ENCODE measurements at regions not wholly inside any gene's neighbourhood (a gene's known extent, or its start where the extent isn't known, plus 50 kb on each side); places are given as distances from the start of the nearest gene placed in this dataset.
A peak's percentile ranks its signal among the peaks of the same experiment; 100 is the strongest.
"Not testable (repeated sequence)": the region's sequence is repeated elsewhere in the genome, so short reads cannot be mapped to it uniquely, and the experiment has no call there.

- no peaks in the 10 kb centered on the region for H4K20me1 ChIP-seq (ENCODE audit: insufficient read depth, low read depth, low read length)
- no peak overlapping the region for H2AFZ ChIP-seq (ENCODE audit: low read length)
- no peaks in the 10 kb centered on the region for H3K36me3 ChIP-seq (ENCODE audit: insufficient read depth, low read length)
- H3K4me2 ChIP-seq (ENCODE audit: low read depth, low read length, poor library complexity, severe bottlenecking): no peak overlapping the region
- no peak overlapping the region for H3K9ac ChIP-seq (ENCODE audit: low read length)
- no peaks in the 10 kb centered on the region for H3K4me1 ChIP-seq (ENCODE audit: low read length)
- H3K9me3 ChIP-seq (ENCODE audit: low read length): no peaks in the 10 kb centered on the region
- H3K4me3 ChIP-seq (ENCODE audit: low read length): no peak overlapping the region
- H3K27ac ChIP-seq (ENCODE audit: low read length): no peak overlapping the region
- H3K79me2 ChIP-seq (ENCODE audit: low read length): no peaks in the 10 kb centered on the region
- no peaks in the 10 kb centered on the region for H3K9me2 ChIP-seq (replicated peaks; ENCODE audit: insufficient read depth, low read length)
- H3K27me3 ChIP-seq (ENCODE audit: low read length): no peaks in the 10 kb centered on the region
- DNase-seq: peak; percentile 42
Measured at GRCh38 chr2:208783184-208783583, 376.6 kb downstream of the PTH2R start.

- not testable (repeated sequence) for H3K4me3 ChIP-seq (ENCODE audit: low read length); H3K79me2 ChIP-seq (ENCODE audit: low read length); H2AFZ ChIP-seq (ENCODE audit: low read length); DNase-seq; H3K9me3 ChIP-seq (ENCODE audit: low read length); H3K36me3 ChIP-seq (ENCODE audit: insufficient read depth, low read length); H3K27me3 ChIP-seq (ENCODE audit: low read length); H3K4me1 ChIP-seq (ENCODE audit: low read length); H3K9ac ChIP-seq (ENCODE audit: low read length); H3K9me2 ChIP-seq (replicated peaks; ENCODE audit: insufficient read depth, low read length); H3K27ac ChIP-seq (ENCODE audit: low read length); H3K4me2 ChIP-seq (ENCODE audit: low read depth, low read length, poor library complexity, severe bottlenecking); H4K20me1 ChIP-seq (ENCODE audit: insufficient read depth, low read depth, low read length)
Measured at GRCh38 chr2:208784774-208785173, 378.2 kb downstream of the PTH2R start.

- H3K79me2 ChIP-seq (ENCODE audit: low read length): no peaks in the 10 kb centered on the region
- H3K4me3 ChIP-seq (ENCODE audit: low read length): no peak overlapping the region
- no peak overlapping the region for H3K9ac ChIP-seq (ENCODE audit: low read length)
- no peaks in the 10 kb centered on the region for H4K20me1 ChIP-seq (ENCODE audit: insufficient read depth, low read depth, low read length)
- no peaks in the 10 kb centered on the region for H3K9me3 ChIP-seq (ENCODE audit: low read length)
- no peaks in the 10 kb centered on the region for H3K9me2 ChIP-seq (replicated peaks; ENCODE audit: insufficient read depth, low read length)
- H3K36me3 ChIP-seq (ENCODE audit: insufficient read depth, low read length): no peaks in the 10 kb centered on the region
- H2AFZ ChIP-seq (ENCODE audit: low read length): no peak overlapping the region
- no peak overlapping the region for H3K27ac ChIP-seq (ENCODE audit: low read length)
- no peaks in the 10 kb centered on the region for H3K4me1 ChIP-seq (ENCODE audit: low read length)
- DNase-seq: no peak
- H3K27me3 ChIP-seq (ENCODE audit: low read length): 0 out of 2 replicates have a peak, but pooled peaks cover 2% of the 10 kb centered on the region
- H3K4me2 ChIP-seq (ENCODE audit: low read depth, low read length, poor library complexity, severe bottlenecking): no peak overlapping the region
Measured at GRCh38 chr2:208791257-208791656, 384.7 kb downstream of the PTH2R start.

- Histone ChIP-seq H2AFZ (ENCODE audit: low read length) (no peak overlapping the region), H3K27me3 (ENCODE audit: low read length) (0 out of 2 replicates have a peak, but pooled peaks cover 2% of the 10 kb centered on the region), H3K9me2 (replicated peaks; ENCODE audit: insufficient read depth, low read length) (no peaks in the 10 kb centered on the region), H3K4me3 (ENCODE audit: low read length) (no peak overlapping the region), H3K27ac (ENCODE audit: low read length) (no peak overlapping the region), H3K4me2 (ENCODE audit: low read depth, low read length, poor library complexity, severe bottlenecking) (no peak overlapping the region), H4K20me1 (ENCODE audit: insufficient read depth, low read depth, low read length) (no peaks in the 10 kb centered on the region), H3K79me2 (ENCODE audit: low read length) (no peaks in the 10 kb centered on the region), H3K4me1 (ENCODE audit: low read length) (no peaks in the 10 kb centered on the region), H3K9ac (ENCODE audit: low read length) (no peak overlapping the region), H3K9me3 (ENCODE audit: low read length) (no peaks in the 10 kb centered on the region), H3K36me3 (ENCODE audit: insufficient read depth, low read length) (no peaks in the 10 kb centered on the region)
- DNase-seq: no peak
Measured at GRCh38 chr2:208792766-208793165, 386.2 kb downstream of the PTH2R start.

DNA sequence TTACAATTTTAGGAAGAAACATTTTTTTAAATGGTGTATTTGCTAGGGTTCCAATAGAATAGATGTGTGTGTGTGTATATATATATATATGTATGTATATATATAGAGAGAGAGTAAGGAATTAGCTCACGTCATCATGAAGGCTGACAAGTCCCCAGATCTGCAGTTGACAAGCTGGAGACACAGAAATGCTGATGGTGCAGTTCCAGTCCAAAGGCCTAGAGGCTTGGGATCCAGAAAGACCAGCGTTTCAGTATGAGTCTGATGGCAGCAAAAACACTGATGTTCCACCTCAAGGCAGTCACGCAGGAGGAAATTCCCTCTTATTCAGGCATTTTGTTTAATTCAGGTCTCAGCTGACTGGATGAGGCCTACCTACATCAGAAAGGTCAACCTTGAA, 386.8 kb downstream of the PTH2R start:
- Histone ChIP-seq H3K9ac (ENCODE audit: low read length) (no peak overlapping the region), H3K36me3 (ENCODE audit: insufficient read depth, low read length) (no peaks in the 10 kb centered on the region), H3K4me3 (ENCODE audit: low read length) (no peak overlapping the region), H3K9me3 (ENCODE audit: low read length) (no peaks in the 10 kb centered on the region), H2AFZ (ENCODE audit: low read length) (no peak overlapping the region), H3K27me3 (ENCODE audit: low read length) (0 out of 2 replicates have a peak, but pooled peaks cover 2% of the 10 kb centered on the region), H3K27ac (ENCODE audit: low read length) (no peak overlapping the region), H3K79me2 (ENCODE audit: low read length) (no peaks in the 10 kb centered on the region), H3K4me2 (ENCODE audit: low read depth, low read length, poor library complexity, severe bottlenecking) (no peak overlapping the region), H3K4me1 (ENCODE audit: low read length) (no peaks in the 10 kb centered on the region), H3K9me2 (replicated peaks; ENCODE audit: insufficient read depth, low read length) (no peaks in the 10 kb centered on the region), H4K20me1 (ENCODE audit: insufficient read depth, low read depth, low read length) (no peaks in the 10 kb centered on the region)
- no peak for DNase-seq

DNA sequence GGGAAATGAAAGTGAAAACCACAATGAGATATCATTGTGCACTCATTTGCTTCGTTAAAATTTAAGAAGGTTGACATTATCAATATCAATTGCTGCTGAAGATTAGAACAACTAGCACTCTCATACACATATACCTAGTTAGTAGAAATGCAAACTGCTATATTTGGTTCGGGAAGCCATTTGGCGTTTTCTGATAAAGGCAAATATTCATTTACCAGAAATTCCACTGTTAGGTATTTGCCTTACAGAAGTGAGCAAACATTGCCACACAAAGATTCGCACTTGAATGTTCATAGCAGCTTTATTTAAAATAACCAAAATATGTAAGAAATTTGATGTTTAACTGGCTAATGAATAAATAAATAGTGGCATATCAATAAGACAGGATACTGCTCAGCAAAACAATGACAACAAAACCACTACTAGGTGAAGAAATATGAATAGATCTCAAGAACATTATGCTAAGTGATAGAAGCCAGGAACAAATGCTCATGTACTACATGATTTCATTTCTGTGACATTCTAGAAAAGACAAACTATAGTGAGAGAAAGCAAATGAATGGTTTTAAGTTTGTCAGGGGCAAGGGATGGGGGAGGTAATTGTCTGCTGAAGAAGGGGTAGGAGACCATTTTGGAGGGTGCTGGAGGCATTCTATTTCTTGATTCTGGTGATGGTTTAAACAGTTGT, 387.8 kb downstream of the PTH2R start:
- H4K20me1 ChIP-seq (ENCODE audit: insufficient read depth, low read depth, low read length): no peaks in the 10 kb centered on the region
- H2AFZ ChIP-seq (ENCODE audit: low read length): no peak overlapping the region
- no peak overlapping the region for H3K27ac ChIP-seq (ENCODE audit: low read length)
- H3K4me1 ChIP-seq (ENCODE audit: low read length): no peaks in the 10 kb centered on the region
- no peak overlapping the region for H3K9ac ChIP-seq (ENCODE audit: low read length)
- no peaks in the 10 kb centered on the region for H3K36me3 ChIP-seq (ENCODE audit: insufficient read depth, low read length)
- H3K9me3 ChIP-seq (ENCODE audit: low read length): no peaks in the 10 kb centered on the region
- H3K27me3 ChIP-seq (ENCODE audit: low read length): 0 out of 2 replicates have a peak, but pooled peaks cover 2% of the 10 kb centered on the region
- H3K4me2 ChIP-seq (ENCODE audit: low read depth, low read length, poor library complexity, severe bottlenecking): no peak overlapping the region
- no peaks in the 10 kb centered on the region for H3K79me2 ChIP-seq (ENCODE audit: low read length)
- no peak overlapping the region for H3K4me3 ChIP-seq (ENCODE audit: low read length)
- no peaks in the 10 kb centered on the region for H3K9me2 ChIP-seq (replicated peaks; ENCODE audit: insufficient read depth, low read length)
- no peak for DNase-seq

DNA sequence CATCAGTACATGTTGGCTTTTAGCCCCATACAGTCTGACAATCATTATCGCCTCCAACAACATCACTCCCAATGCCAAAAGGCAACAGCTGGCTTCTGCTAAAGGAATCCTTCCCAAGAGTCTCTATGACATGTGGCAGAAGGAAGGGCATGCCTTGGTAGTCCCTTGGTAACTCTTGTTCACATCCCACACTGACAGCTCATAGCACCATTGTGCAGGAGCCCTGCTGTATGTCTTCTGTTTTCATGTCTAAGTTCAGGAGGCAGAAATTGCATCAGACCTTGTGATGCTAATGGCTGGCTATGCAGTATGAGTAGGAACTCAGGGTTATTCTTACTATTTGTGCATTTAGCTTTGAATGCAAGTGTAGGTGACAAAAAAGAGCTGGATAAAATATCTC, 392.1 kb downstream of the PTH2R start:
- H3K27me3 ChIP-seq (ENCODE audit: low read length): 0 out of 2 replicates have a peak, but pooled peaks cover 2% of the 10 kb centered on the region
- no peaks in the 10 kb centered on the region for H3K36me3 ChIP-seq (ENCODE audit: insufficient read depth, low read length)

DNA sequence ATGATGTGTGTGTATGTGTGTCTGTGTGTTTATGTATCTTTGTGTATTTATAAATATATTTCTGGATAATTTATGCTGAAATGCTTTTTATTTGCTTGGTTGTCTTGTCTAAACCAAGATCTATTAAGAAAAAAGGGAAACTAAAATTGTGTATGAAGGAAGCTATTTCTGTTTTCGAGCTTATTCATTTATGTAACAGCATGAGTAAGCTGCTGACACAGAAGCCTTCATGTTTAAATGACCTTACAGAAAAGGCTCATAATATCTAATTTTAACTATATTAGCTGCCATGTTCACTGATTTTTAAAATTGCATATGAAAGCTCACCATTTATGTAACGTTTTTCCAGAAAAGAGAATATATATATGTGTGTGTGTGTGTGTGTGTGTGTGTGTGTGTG, 392.8 kb downstream of the PTH2R start:
- Histone ChIP-seq H3K79me2 (ENCODE audit: low read length) (no peaks in the 10 kb centered on the region), H3K9me3 (ENCODE audit: low read length) (no peaks in the 10 kb centered on the region), H4K20me1 (ENCODE audit: insufficient read depth, low read depth, low read length) (no peaks in the 10 kb centered on the region), H3K9ac (ENCODE audit: low read length) (no peak overlapping the region), H3K4me1 (ENCODE audit: low read length) (no peaks in the 10 kb centered on the region), H3K9me2 (replicated peaks; ENCODE audit: insufficient read depth, low read length) (no peaks in the 10 kb centered on the region), H3K4me2 (ENCODE audit: low read depth, low read length, poor library complexity, severe bottlenecking) (no peak overlapping the region), H3K36me3 (ENCODE audit: insufficient read depth, low read length) (no peaks in the 10 kb centered on the region), H3K4me3 (ENCODE audit: low read length) (no peak overlapping the region), H3K27me3 (ENCODE audit: low read length) (no peaks in the 10 kb centered on the region), H3K27ac (ENCODE audit: low read length) (no peak overlapping the region), H2AFZ (ENCODE audit: low read length) (no peak overlapping the region)
- DNase-seq: no peak

More for the DNA sequence above, 392.1 kb downstream of the PTH2R start:
- Histone ChIP-seq H2AFZ (ENCODE audit: low read length) (no peak overlapping the region), H4K20me1 (ENCODE audit: insufficient read depth, low read depth, low read length) (no peaks in the 10 kb centered on the region), H3K4me3 (ENCODE audit: low read length) (no peak overlapping the region), H3K4me1 (ENCODE audit: low read length) (no peaks in the 10 kb centered on the region), H3K9me3 (ENCODE audit: low read length) (no peaks in the 10 kb centered on the region), H3K4me2 (ENCODE audit: low read depth, low read length, poor library complexity, severe bottlenecking) (no peak overlapping the region), H3K9me2 (replicated peaks; ENCODE audit: insufficient read depth, low read length) (no peaks in the 10 kb centered on the region), H3K79me2 (ENCODE audit: low read length) (no peaks in the 10 kb centered on the region), H3K9ac (ENCODE audit: low read length) (no peak overlapping the region), H3K27ac (ENCODE audit: low read length) (no peak overlapping the region)
- no peak for DNase-seq

All from Karpas-422 (cell line).